ENCODE measurements at regions not wholly inside any gene's neighbourhood (a gene's known extent, or its start where the extent isn't known, plus 50 kb on each side); places are given as distances from the start of the nearest gene placed in this dataset.

DNA sequence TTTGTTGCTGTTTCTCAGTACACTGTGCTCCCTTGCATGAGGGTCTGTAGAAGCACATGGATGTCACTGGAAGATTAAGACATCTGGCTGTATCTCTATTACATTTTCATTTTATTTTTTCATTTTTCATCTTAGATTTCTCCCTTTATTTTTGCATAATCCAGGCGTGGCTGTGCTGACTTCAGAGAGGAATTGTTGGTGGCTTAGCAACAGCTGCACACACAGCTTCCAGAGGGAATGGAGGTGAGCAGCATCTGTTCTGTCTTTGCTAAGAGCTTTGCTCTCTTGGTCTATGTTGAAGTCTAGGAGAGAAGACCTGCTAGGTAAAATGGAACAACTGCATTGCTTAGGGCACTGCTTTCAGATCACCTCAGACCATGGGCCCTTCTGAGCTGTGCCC lies 254.4 kb upstream of the SP4 start:
- DNase-seq (ENCODE audit: extremely low read depth, low read depth) = no peak
- TF ChIP-seq, protein P1, sequence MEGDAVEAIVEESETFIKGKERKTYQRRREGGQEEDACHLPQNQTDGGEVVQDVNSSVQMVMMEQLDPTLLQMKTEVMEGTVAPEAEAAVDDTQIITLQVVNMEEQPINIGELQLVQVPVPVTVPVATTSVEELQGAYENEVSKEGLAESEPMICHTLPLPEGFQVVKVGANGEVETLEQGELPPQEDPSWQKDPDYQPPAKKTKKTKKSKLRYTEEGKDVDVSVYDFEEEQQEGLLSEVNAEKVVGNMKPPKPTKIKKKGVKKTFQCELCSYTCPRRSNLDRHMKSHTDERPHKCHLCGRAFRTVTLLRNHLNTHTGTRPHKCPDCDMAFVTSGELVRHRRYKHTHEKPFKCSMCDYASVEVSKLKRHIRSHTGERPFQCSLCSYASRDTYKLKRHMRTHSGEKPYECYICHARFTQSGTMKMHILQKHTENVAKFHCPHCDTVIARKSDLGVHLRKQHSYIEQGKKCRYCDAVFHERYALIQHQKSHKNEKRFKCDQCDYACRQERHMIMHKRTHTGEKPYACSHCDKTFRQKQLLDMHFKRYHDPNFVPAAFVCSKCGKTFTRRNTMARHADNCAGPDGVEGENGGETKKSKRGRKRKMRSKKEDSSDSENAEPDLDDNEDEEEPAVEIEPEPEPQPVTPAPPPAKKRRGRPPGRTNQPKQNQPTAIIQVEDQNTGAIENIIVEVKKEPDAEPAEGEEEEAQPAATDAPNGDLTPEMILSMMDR (IDR thresholded peaks at IDR 0.05; ENCODE audit: low read depth, low read length, missing control alignments) = no peak
- H3K4me3 ChIP-seq (replicated peaks; ENCODE audit: low read depth, low read length) = no peak overlapping the region

DNA sequence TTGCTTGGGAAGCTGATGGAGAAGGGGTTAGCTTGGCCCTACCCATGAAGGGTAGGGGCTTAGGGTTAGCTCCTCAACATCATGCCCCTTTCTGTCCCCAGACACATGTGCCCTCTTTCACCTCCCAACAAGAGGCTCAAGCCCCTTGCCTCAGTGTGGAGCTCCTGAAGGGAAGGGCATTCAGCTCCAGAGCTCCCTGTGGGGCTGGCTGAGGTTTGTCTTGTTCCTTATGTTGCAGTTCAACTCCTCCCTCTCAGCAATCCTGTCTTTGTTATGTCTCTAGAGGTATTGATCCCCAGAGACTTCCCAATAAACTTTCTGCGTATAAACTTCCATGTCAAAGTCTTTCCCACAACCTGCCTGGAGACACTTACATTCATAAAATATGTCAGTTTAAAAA lies 252.2 kb upstream of the SP4 start:
- DNase-seq (ENCODE audit: extremely low read depth, low read depth) = no peak
- H3K4me3 ChIP-seq (replicated peaks; ENCODE audit: low read depth, low read length) = no peak overlapping the region
- TF ChIP-seq, protein P1 (IDR thresholded peaks at IDR 0.05; ENCODE audit: low read depth, low read length, missing control alignments) = no peak

DNA sequence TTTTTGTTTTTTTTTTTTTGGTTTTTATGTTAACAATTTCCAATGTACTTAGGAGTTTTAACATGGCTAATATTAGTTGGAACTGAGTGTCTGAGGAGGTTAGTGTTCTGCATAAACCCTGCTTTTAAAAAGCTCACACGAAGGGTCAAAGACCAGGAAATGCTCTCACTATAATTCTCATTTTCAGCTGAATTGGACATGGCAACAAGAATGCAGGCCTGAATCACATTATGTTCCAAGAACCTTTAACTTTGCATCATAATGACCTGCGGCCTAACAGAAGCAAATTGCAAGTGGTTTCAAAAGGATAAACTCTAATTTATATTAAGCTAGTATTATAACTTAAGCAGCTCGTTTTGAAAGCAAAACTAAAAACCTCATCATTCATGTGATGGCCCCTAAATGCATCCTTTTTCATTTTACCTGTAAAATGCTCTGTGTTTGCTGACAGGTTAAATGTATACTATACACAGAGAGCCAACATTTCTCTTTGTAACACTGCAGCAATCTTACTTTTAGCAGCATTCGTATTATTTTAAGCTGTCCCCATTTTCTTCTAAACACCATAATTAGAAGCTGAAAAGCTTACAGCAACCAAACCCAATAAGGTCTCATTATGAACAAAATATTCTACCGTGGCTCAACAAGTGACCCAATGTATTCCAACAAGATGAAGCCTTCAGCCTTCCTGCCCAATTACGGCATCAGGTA lies 242.8 kb upstream of the SP4 start:
- TF ChIP-seq, protein P1 (IDR thresholded peaks at IDR 0.05; ENCODE audit: low read depth, low read length, missing control alignments) = no peak
- H3K4me3 ChIP-seq (replicated peaks; ENCODE audit: low read depth, low read length) = no peak overlapping the region
- DNase-seq (ENCODE audit: extremely low read depth, low read depth) = no peak

DNA sequence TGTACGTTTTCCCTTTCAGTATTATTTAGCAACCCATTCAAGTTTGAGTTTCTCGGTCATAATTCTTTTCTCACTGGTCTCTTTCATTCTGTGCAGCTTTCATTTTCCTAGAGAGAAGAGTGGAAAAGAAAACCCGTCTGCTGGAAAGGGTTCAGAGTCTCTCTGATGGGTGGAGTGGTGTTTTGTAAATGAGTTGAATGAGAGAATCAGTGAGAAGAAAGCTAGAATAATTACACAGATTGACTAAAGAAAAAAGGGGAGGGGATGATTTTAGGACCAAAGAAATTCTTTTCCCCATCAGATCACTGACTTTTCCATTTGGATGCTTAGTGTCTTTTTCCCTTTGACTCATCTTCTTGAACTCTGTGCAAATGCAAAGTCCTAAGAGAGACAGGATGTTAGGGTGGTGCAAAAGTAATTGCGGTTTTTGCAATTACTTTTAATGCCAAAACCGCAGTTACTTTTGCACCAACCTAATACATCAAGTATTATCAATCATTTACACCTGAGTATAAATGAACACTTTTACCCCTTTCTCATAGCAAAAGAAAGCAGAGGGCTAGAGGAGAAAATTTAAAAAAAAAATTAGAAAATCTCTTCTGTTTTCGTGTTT lies 242.1 kb upstream of the SP4 start:
- DNase-seq (ENCODE audit: extremely low read depth, low read depth) = no peak
- TF ChIP-seq, protein P1 (IDR thresholded peaks at IDR 0.05; ENCODE audit: low read depth, low read length, missing control alignments) = no peak
- no peak overlapping the region for H3K4me3 ChIP-seq (replicated peaks; ENCODE audit: low read depth, low read length)

DNA sequence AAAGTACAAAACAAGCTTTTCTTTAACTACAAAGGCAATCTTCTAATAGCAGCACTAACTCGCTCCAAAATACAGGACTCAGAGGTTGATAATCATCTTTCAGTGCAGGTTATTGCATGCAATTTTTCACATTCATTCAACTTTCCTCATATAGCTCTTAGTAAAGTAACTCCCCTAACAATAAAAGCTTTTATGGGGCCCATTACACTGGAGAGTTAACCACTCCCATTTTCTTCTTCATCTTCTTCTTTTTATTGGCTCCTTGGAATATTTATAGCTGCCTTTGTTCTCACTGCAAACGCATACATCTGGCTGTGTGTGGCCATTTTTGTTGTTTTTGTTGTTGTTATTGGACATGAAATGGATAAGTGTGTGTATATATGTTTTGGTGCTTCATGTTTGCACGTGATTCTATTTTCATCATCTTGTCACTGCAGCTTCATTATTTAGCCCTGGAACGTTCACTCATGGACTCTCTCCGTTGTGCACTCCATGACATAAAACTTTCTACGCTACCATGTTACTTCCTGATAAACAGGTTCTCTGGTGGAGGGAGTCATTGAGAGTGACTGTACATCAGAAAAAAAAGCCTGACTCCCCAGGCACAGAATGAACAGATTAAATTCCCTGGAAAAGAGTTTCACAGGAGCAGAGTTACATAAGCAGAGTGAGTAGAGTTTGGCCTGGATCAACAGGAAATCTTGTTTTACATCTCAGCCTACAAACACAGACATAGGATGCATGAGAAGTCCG lies 236.4 kb upstream of the SP4 start:
- no peak overlapping the region for H3K4me3 ChIP-seq (replicated peaks; ENCODE audit: low read depth, low read length)
- TF ChIP-seq, protein P1 (IDR thresholded peaks at IDR 0.05; ENCODE audit: low read depth, low read length, missing control alignments) = no peak
- no peak for DNase-seq (ENCODE audit: extremely low read depth, low read depth)

DNA sequence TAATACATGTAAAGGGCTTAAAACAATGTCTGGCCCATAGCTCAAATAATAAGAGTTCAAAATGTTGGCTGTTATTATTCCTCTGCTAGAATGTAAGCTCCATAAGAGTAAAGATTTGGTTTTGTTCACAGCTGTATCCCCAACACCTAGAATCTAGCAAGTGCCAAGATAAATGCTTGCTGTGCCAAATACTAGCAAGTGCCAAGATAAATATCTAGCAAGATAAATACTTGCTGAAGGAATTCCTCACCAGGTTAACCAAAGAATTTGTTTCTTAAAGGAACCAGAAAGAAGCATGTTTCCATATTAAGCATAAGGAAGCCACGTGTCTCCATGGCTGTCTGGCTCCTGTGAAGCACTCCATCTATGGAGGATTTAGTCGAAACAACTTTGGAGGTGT lies 235.2 kb upstream of the SP4 start:
- no peak overlapping the region for H3K4me3 ChIP-seq (replicated peaks; ENCODE audit: low read depth, low read length)
- TF ChIP-seq, protein P1 (IDR thresholded peaks at IDR 0.05; ENCODE audit: low read depth, low read length, missing control alignments) = no peak
- DNase-seq (ENCODE audit: extremely low read depth, low read depth) = no peak

Measured in HFF-Myc (cell line).